Kidney tubule cell (primary cell): ENCODE measurements at regions not wholly inside any gene's neighbourhood (a gene's known extent, or its start where the extent isn't known, plus 50 kb on each side); places are given as distances from the start of the nearest gene placed in this dataset.

ENCODE experiments used
- DNase-seq: peaks from one replicate; pipeline ENCODE4 v3.0.0-alpha.2; 2018; ENCODE audit warnings: low spot score

- DNase-seq: peak; percentile 38
Measured at GRCh38 chr18:73101491-73101890, 233.7 kb upstream of the NETO1 start.

GRCh38 chr18:73099759-73100158 is 232.0 kb upstream of the NETO1 start:
- DNase-seq: no peak

GRCh38 chr18:73093687-73094250 is 226.0 kb upstream of the NETO1 start:
- no peak for DNase-seq

GRCh38 chr18:73088445-73088844 is 220.7 kb upstream of the NETO1 start:
- no peak for DNase-seq

GRCh38 chr18:73087282-73087977 is 219.6 kb upstream of the NETO1 start:
- no peak for DNase-seq

- no peak for DNase-seq
Measured at GRCh38 chr18:73079920-73080319, 212.1 kb upstream of the NETO1 start.

GRCh38 chr18:73060666-73061288 is 193.0 kb upstream of the NETO1 start:
- DNase-seq: peak; percentile 90

- no peak for DNase-seq
Measured at GRCh38 chr18:73059280-73059679, 191.5 kb upstream of the NETO1 start.

- no peak for DNase-seq
Measured at GRCh38 chr18:73047688-73048087, 179.9 kb upstream of the NETO1 start.

GRCh38 chr18:73045037-73045436 is 177.2 kb upstream of the NETO1 start:
- no peak for DNase-seq

- DNase-seq: peak; percentile 53
Measured at GRCh38 chr18:73043611-73044010, 175.8 kb upstream of the NETO1 start.

- DNase-seq: peak; percentile 34
Measured at GRCh38 chr18:73043211-73043610, 175.4 kb upstream of the NETO1 start.

- no peak for DNase-seq
Measured at GRCh38 chr18:73040247-73040646, 172.5 kb upstream of the NETO1 start.

- DNase-seq: no peak
Measured at GRCh38 chr18:73038336-73038735, 170.5 kb upstream of the NETO1 start.

GRCh38 chr18:73023975-73024374 is 156.2 kb upstream of the NETO1 start:
- no peak for DNase-seq

GRCh38 chr18:73009691-73010090 is 141.9 kb upstream of the NETO1 start:
- no peak for DNase-seq

- no peak for DNase-seq
Measured at GRCh38 chr18:73007915-73008308, 140.1 kb upstream of the NETO1 start.

- DNase-seq: peak; percentile 84
Measured at GRCh38 chr18:73007195-73007914, 139.6 kb upstream of the NETO1 start.

- no peak for DNase-seq
Measured at GRCh38 chr18:73006331-73006730, 138.5 kb upstream of the NETO1 start.

GRCh38 chr18:73004260-73004659 is 136.5 kb upstream of the NETO1 start:
- DNase-seq: no peak

- no peak for DNase-seq
Measured at GRCh38 chr18:72999971-73000607, 132.3 kb upstream of the NETO1 start.

GRCh38 chr18:72995558-72995957 is 127.8 kb upstream of the NETO1 start:
- DNase-seq: no peak
